NCI-H1092 (cell line): ENCODE measurements at regions not wholly inside any gene's neighbourhood (a gene's known extent, or its start where the extent isn't known, plus 50 kb on each side); places are given as distances from the start of the nearest gene placed in this dataset.

ENCODE experiments used
- DNase-seq: peaks from one replicate; lab custom pipeline; 2025; lab: John Stamatoyannopoulos, UW

- peak; percentile 67 for DNase-seq
These were observed 99.4 kb upstream of the PGRMC2 start for GRCh38 chr4:128386761-128387599.

- DNase-seq = no peak
These were observed 98.2 kb upstream of the PGRMC2 start for GRCh38 chr4:128385683-128386304.

DNA sequence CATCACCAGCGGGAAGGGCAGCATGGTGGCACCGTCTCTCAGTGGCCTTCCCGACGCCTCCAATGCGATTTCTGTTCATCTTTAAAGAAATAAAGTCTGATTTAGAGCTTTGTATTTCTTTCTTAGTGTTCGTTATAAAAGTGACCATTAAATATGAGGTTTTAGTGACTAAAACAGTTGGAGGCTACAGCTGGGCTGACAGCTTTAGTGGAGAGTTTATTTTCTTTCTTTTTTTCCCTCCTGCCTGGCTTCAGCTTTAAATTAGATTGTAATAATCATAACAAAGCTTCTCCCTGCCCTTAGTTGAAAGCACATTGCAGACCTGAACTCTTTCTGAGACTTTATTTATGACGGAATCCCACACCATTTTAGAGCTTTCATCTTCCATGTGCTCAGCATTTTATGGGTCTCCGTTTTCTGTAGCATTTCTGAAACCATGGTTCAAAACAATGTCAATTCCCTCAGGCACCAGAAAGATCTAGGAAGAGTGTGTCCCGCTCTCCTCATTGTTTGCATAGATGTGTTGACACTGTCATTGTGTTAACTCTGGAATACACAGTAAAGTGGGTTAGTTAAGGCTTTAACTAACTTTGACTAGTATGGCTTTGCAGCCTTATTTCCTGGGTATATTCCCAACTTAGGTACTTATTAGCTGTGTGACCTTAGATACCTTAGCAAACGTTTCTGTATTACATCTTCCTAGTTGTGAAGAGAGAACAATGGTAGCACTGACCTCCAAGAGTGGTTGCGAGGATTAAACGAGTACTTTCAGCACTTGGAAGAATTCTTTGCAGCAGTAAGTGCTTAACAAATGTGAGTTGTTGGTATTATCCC lies 97.4 kb upstream of the PGRMC2 start:
- DNase-seq = no peak

DNA sequence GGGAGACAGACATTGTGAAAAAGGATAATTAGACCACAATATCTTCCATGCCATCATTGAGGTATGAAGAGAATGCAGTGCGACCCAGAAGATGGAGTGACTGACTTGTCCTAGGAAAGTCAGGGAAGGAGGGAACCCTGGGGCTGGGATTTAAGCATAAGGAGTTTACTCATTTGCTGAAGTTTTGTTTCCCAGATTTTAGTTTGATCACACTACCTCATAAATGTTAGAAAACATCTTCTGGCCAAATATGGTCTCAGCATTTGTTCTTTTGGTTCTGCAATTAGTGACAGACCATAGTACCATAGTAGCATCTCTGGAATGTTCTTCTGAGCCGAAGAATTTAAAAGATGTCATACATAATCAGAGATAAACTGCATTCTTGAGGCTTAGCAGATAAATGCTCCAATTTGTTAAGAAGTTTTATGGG lies 96.5 kb upstream of the PGRMC2 start:
- DNase-seq = no peak

DNA sequence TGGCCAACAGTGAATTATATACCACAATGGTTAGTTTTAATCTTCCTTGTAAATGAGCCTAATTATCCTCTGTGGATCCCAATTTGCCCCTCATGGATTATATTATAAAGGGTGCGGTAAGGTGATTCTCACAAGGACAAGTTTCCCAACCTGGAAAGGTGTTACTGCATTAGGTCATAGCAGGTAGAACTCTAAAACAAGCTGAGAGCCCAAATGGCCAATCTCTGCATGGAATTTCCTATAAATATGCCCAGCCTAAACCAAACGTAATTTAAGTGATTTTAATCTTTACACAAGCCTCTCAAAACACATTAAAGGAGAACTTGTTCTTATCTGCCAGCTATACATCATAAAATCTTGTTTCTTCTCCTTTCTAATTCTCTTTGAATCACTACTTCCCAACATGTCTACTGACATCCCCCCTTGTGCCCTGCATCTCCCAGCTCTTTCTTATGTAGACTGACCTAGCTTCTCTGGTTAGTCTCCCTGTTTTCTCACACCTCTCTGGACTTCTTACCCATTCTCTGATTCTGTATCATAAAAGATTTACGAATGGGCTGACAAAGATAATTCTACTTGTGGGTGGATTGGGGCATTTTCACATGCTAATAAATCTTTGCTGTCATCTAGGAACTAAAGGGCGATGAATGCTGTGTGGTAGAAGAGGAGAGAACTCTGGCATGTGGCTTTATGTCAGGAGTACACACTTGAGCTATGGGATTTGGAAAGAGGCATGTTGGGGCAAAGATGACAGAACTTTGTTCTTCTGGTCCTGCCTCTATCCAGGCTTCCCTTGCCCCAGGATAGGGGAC lies 94.3 kb upstream of the PGRMC2 start:
- no peak for DNase-seq

DNA sequence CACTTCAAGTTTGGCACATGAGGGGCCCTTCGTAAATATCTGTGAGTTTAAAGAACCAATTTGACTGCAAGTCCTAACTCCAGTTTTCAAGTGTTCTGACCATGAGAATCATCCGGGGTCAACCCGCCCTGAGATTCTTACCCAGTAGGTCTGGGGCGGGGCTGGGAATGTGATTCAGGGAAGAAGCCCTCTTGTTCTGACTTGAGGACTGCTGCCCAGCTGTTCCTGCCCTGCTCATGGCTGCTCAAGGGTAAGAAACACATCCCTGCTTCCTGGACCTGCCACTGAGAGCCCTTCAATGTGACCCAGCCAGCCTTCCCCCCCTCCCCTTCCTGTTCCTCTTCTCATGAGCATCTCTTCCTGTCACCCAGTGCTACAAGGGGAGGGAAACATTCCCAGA lies 92.7 kb upstream of the PGRMC2 start:
- no peak for DNase-seq

DNA sequence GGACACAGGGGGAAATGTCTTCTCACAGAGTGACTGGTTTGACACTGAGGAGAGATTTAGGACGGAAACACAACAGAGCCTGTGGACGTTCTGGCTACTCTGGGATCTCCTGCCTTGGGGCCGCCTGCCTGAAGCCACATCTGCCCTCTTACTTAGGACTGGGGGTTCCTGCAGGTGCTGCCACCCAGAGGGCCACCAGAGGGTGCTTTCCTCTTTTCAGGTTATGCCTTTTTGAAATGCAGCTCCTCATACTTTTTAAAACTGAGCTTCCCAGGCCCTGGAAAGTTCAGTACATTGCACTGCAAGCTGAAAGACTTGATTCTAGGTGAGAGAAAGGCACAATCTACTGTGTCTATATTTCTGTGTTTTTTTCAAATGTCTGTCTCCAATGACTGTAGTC lies 92.2 kb upstream of the PGRMC2 start:
- DNase-seq = no peak

DNA sequence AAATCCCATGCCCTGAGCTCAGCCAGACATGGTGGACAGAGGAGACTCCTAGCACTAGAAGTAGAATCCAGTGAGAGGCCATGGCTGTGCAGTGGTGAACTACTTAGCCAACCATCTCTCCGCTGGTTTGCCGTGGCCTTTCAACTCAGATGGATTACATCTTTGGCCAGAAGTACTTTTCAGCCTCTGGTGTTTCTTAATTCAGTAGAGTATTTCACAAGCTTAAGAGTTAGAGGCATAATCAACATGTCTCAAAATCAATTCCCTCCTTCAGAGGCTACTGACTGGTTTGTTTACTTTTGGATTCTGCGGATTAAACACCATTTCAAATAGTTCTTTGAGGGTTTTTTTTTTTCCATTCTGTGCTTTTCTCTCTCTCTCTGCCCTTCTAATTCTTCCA lies 91.1 kb upstream of the PGRMC2 start:
- no peak for DNase-seq

DNA sequence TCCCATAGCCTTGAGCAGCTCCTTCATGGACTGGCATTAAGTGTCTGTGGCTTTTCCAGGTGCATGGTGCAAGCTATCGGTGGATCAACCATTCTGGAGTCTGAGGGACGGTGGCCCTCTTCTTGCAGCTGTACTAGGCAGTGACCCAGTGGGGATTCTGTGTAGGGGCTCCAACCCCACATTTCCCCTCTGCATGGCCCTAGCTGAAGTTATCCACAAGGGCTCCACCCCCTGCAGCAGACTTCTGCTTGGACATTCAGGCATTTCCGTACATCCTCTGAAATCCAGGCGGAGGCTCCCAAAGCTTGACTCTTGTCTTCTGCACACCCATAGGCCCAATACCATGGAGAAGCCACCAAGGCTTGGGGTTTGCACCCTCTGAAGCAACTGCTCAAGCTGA lies 89.3 kb upstream of the PGRMC2 start:
- no peak for DNase-seq

DNA sequence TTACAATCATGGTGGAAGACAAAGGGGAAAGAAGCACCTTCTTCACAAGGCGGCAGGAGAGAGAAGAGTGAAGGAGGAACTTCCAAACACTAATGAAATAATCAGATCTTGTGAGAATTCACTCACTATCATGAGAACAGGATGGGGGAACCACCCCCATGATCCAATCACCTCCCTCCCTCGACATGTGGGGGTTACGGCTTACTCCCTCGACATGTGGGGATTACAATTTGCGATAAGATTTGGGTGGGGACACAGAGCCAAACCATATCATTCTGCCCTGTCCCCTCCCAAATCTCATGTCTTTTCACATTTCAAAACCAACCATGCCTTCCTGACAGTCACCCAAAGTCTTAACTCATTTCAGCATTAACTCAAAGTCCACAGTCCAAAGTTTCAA lies 88.7 kb upstream of the PGRMC2 start:
- no peak for DNase-seq

DNA sequence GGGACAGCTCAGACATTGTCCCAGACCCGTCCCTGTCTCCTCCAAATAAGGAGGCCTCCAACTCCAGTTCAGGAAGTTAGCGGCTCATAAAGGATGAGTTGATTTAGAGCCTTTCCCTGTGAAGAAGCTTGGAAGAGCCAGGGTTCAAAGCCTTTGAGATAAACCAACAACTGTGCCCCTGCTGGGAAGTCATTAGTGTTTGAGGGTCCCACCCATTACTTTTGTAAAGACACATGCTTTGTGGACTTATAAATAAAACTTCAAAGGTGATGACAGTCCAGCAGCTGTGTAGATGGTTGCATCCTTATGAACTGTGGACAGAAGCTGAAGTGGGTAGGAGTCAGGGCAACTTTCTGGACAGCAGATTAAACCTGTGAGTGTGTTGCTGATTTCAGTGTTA lies 86.0 kb upstream of the PGRMC2 start:
- DNase-seq = no peak

DNA sequence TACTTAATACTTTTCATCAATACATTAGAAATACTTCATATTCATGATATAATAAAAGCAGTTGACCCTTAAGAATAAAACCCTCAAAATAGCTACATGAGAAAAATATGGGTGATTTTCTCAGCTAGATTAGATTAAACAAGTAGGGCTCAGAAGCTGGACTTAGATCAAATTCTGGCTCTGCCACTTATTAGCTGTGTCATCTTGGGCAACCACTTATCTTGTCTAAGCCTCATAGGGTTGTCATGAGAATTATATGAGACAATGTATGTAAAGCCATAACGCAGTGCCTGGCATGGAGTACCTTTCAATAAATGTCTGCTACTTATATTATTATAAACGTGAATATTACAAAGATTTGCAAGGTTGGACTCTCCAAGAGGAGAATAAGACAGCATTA lies 84.3 kb upstream of the PGRMC2 start:
- no peak for DNase-seq

DNA sequence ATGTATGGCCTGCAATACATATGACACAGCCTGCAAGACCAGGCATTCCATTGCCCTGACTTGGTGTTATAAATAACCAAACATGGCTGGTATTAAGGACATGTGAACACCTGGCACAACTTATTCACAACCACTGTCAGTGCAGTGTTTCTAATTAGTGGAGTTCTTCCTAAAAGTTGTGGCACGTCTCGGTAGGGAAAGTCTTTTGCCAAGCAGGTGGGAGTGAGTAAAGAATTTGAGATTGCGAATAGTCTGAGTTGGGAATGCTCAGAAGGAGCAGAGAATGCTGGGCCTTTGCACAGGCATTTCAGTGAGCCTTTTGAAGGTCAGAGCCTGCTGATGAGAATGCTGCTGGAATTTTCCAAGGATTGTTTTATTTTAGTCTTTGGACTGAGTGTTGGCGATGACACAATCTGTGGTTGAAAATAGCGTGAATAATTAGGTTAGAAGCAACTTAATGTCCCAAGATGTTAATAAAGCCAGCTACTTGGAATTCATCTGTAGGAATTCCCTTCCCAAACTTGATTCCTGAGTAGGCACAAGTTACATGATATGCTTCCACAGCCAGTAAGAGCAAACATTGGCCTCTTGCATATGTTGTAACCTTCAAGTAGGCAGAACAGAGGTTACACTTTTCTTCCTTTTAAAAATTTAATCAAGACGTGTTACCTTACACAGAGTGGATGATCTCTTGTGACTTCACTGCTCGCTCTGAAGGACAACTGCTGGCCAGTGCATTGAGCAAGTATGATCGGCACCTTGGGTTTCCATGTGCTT lies 83.6 kb upstream of the PGRMC2 start:
- no peak for DNase-seq

DNA sequence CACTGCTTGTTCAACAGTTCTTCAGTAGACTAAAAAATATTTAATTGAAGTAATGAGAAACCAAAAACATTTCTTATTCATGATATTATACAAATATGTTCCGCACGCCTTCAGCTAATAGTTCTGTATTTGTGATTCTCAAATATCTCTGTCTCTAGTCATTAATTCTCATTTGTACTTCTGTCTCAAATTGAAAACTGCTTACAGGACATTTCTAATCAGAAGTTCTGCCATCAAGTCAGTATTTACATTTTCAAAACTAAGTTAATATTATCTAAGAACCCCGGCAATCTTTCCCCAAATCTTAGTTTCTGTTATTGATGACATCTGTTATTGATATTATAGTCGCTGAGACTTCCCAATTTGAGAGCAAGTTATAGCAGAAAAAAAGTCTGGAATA lies 78.6 kb upstream of the PGRMC2 start:
- DNase-seq = no peak

- DNase-seq = no peak
These were observed 77.0 kb upstream of the PGRMC2 start for GRCh38 chr4:128364565-128364964.

DNA sequence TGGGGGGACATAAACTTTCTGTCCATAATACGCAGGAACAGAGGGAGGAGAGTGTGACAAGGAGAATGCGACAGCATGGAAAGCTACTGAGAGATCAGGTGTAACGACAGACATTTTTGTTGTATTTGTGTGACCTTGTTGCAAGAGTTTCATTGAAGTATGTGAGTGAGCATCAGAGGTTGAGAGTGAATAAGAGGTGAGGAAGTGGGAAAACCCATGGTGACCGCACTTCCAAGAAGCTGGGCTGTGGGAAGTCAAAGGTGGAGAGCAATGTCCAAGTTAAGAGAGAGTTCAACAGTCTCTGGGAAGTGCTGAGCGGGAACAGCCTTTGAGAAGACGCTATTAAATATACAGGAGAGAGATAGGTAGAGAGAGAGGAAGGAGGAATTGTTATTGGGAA lies 76.4 kb upstream of the PGRMC2 start:
- no peak for DNase-seq

DNA sequence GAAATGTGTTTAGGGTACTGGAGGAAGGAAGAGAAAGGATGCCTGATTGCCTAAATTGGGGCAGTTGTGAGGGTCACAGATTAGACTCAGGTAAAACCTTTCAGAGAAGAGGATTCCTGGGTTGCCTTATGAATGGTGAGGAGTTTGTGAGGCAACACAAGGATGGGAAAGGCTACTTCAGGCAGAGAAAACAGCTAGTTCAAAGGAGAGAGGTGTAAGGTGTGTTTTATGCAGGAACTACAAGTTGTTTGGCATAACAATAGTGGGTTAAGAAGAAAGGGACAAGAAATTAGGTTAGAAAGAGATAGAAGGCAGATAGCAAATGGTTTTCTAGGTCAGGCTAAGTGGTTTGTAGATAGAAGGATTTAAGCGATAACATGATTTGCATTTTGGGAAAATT lies 75.1 kb upstream of the PGRMC2 start:
- DNase-seq = no peak

DNA sequence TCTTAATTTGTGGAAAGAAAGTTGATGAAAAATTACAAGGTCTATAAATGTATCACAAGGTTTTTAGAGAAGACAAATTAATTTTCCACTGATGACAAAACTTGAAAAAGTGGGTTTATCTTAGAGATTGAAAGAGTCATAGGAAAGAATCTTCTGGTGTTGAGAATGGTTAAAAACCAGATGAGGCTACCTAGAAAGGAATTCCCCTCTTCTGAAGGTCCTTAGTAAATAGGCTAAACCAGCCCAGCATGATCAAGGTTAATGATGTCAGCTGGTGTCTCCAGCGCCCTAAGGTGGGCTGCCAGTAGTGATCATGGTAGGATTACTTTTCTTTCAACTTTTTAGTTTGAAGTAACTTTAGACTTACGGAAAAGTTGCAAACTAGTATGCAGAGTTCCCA lies 71.8 kb upstream of the PGRMC2 start:
- no peak for DNase-seq

DNA sequence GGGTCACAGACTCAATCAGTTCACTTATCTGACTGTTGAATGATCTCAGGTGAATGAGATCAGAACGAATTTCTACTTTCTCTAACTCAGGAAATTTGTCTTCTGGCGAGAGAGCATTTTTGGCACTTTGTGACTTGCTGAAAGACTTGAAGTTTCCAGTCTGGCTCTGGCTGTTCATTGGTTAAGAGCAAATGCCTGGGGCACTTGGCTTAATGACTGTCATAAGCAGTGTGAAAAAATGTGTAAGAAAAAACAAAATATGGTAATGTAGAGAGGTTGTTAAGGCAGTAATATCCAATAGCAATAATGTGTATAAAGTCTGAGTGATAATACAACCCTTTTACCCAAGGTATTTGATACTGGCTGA lies 71.3 kb upstream of the PGRMC2 start:
- DNase-seq = no peak

GRCh38 chr4:128358231-128358912 lies 70.8 kb upstream of the PGRMC2 start:
- no peak for DNase-seq

GRCh38 chr4:128357286-128357685 lies 69.7 kb upstream of the PGRMC2 start:
- no peak for DNase-seq
